Calu3 (cell line): ENCODE measurements at regions not wholly inside any gene's neighbourhood (a gene's known extent, or its start where the extent isn't known, plus 50 kb on each side); places are given as distances from the start of the nearest gene placed in this dataset.

Experiments
- BruUV-seq: library from RNA; stranded (reverse); fragments of 400-500 nt; replicated peaks from 2 replicates; lab custom pipeline; 2021; lab: Mats Ljungman, UMichigan
- CTCF ChIA-PET: fragments of 300-600 bp; sonication (Branson Sonifier 250); formaldehyde crosslinking; loops from one replicate; lab custom pipeline; 2022; ENCODE audit warnings: antibody characterized with exemption; lab: Charles Lee
- DNase-seq: peaks from one replicate; pipeline ENCODE4 v3.0.0; 2022
- H3K27ac Mint-ChIP-seq: one replicate; pipeline ENCODE4 v1.8.0; 2022; ENCODE audit warnings: mixed read lengths; ENCODE audit not compliant: unreplicated experiment
- H3K27me3 Mint-ChIP-seq: one replicate; pipeline ENCODE4 v1.8.0; 2022; ENCODE audit warnings: mixed read lengths; ENCODE audit not compliant: unreplicated experiment
- H3K36me3 Mint-ChIP-seq: one replicate; pipeline ENCODE4 v1.8.0; 2022; ENCODE audit warnings: mild to moderate bottlenecking, moderate library complexity, mixed read lengths; ENCODE audit not compliant: insufficient read depth, unreplicated experiment
- H3K4me1 Mint-ChIP-seq: one replicate; pipeline ENCODE4 v1.8.0; 2022; ENCODE audit warnings: mild to moderate bottlenecking, low read depth, mixed read lengths; ENCODE audit not compliant: unreplicated experiment
- H3K4me3 Mint-ChIP-seq: one replicate; pipeline ENCODE4 v1.8.0; 2022; ENCODE audit warnings: mild to moderate bottlenecking, low read depth, moderate library complexity, mixed read lengths; ENCODE audit not compliant: unreplicated experiment
- H3K9me3 Mint-ChIP-seq: one replicate; pipeline ENCODE4 v1.8.0; 2022; ENCODE audit warnings: low read depth, mixed read lengths; ENCODE audit not compliant: unreplicated experiment
- CTCF ChIP-seq: fragments of 200-600 bp; IDR thresholded peaks from one replicate; pipeline ENCODE4 v1.8.0; 2022; ENCODE audit warnings: antibody characterized with exemption; ENCODE audit not compliant: unreplicated experiment
- intact Hi-C: fragments of 100-400 bp; cut with micrococcal nuclease; formaldehyde crosslinking; loops from one replicate; pipeline ENCODE4 v1.10.0; 2022; ENCODE audit not compliant: unreplicated experiment

- Mint-ChIP-seq H3K4me3 (no peak overlapping the region), H3K27me3 (no peaks in the 10 kb centered on the region), H3K27ac (no peak overlapping the region), H3K9me3 (no peaks in the 10 kb centered on the region), H3K4me1 (peaks cover 18% of the 10 kb centered on the region), H3K36me3 (no peaks in the 10 kb centered on the region)
- no TSS peak for BruUV-seq
- no peak for TF ChIP-seq CTCF
- intact Hi-C loops = no loop called here
- no peak for DNase-seq
- CTCF ChIA-PET = no interaction called here
Measured at GRCh38 chr12:25733541-25733940, 180.5 kb upstream of the LMNTD1 start.

- Mint-ChIP-seq H3K27ac (no peak overlapping the region), H3K4me1 (peaks cover 18% of the 10 kb centered on the region), H3K27me3 (no peaks in the 10 kb centered on the region), H3K9me3 (no peaks in the 10 kb centered on the region), H3K36me3 (no peaks in the 10 kb centered on the region), H3K4me3 (no peak overlapping the region)
- CTCF ChIA-PET = no interaction called here
- BruUV-seq = no TSS peak
- no peak for TF ChIP-seq CTCF
- intact Hi-C loops = no loop called here
- no peak for DNase-seq
Measured at GRCh38 chr12:25734529-25735180, 181.6 kb upstream of the LMNTD1 start.

GRCh38 chr12:25740617-25741016 lies 187.5 kb upstream of the LMNTD1 start:
- intact Hi-C loops = no loop called here
- CTCF ChIA-PET = no interaction called here

GRCh38 chr12:25741917-25742316 lies 188.8 kb upstream of the LMNTD1 start:
- intact Hi-C loops = no loop called here
- H3K27me3 Mint-ChIP-seq = no peaks in the 10 kb centered on the region
- H3K4me3 Mint-ChIP-seq = no peak overlapping the region
- peaks cover 9% of the 10 kb centered on the region for H3K4me1 Mint-ChIP-seq
- TF ChIP-seq CTCF = no peak
- CTCF ChIA-PET = no interaction called here
- no TSS peak for BruUV-seq
- H3K9me3 Mint-ChIP-seq = no peaks in the 10 kb centered on the region
- no peak for DNase-seq
- H3K27ac Mint-ChIP-seq = no peak overlapping the region
- H3K36me3 Mint-ChIP-seq = no peaks in the 10 kb centered on the region

More at GRCh38 chr12:25740617-25741016, 187.5 kb upstream of the LMNTD1 start:
- no peaks in the 10 kb centered on the region for H3K36me3 Mint-ChIP-seq
- no TSS peak for BruUV-seq
- DNase-seq = no peak
- H3K4me3 Mint-ChIP-seq = no peak overlapping the region
- no peaks in the 10 kb centered on the region for H3K9me3 Mint-ChIP-seq
- no peak overlapping the region for H3K27ac Mint-ChIP-seq
- H3K27me3 Mint-ChIP-seq = no peaks in the 10 kb centered on the region
- peaks cover 9% of the 10 kb centered on the region for H3K4me1 Mint-ChIP-seq
- no peak for TF ChIP-seq CTCF
